HG03135 (cell line): ENCODE measurements at regions not wholly inside any gene's neighbourhood (a gene's known extent, or its start where the extent isn't known, plus 50 kb on each side); places are given as distances from the start of the nearest gene placed in this dataset.
A peak's percentile ranks its signal among the peaks of the same experiment; 100 is the strongest.
"Not testable (repeated sequence)": the region's sequence is repeated elsewhere in the genome, so short reads cannot be mapped to it uniquely, and the experiment has no call there.

Experiments used
- ATAC-seq: cut with Tn5 transposase; IDR thresholded peaks from one replicate; pipeline ENCODE4 v1.9.1; 2021; ENCODE audit warnings: mild to moderate bottlenecking, moderate library complexity; ENCODE audit not compliant: unreplicated experiment

- ATAC-seq, result no peak
Observed at GRCh38 chr6:96276305-96276704, 245.3 kb upstream of the UFL1 start.

GRCh38 chr6:96276856-96277255, 244.8 kb upstream of the UFL1 start:
- ATAC-seq, result no peak

- ATAC-seq, result no peak
Observed at GRCh38 chr6:96279084-96279483, 242.5 kb upstream of the UFL1 start.

GRCh38 chr6:96286503-96286902, 235.1 kb upstream of the UFL1 start:
- ATAC-seq, result no peak

GRCh38 chr6:96299525-96299924, 222.1 kb upstream of the UFL1 start:
- no peak for ATAC-seq

GRCh38 chr6:96301023-96301422, 220.6 kb upstream of the UFL1 start:
- no peak for ATAC-seq

- ATAC-seq, result no peak
Observed at GRCh38 chr6:96301781-96302180, 219.8 kb upstream of the UFL1 start.

- ATAC-seq, result no peak
Observed at GRCh38 chr6:96302991-96303390, 218.6 kb upstream of the UFL1 start.

- peak; percentile 90 for ATAC-seq
Observed at GRCh38 chr6:96304997-96305396, 216.6 kb upstream of the UFL1 start.

GRCh38 chr6:96330884-96331283, 190.7 kb upstream of the UFL1 start:
- ATAC-seq, result no peak

- ATAC-seq, result no peak
Observed at GRCh38 chr6:96340164-96340563, 181.4 kb upstream of the UFL1 start.

GRCh38 chr6:96345501-96345900, 176.1 kb upstream of the UFL1 start:
- no peak for ATAC-seq

GRCh38 chr6:96381246-96381645, 140.4 kb upstream of the UFL1 start:
- ATAC-seq, result no peak

GRCh38 chr6:96391776-96392360, 129.7 kb upstream of the UFL1 start:
- no peak for ATAC-seq

GRCh38 chr6:96394727-96395126, 126.9 kb upstream of the UFL1 start:
- no peak for ATAC-seq

- no peak for ATAC-seq
Observed at GRCh38 chr6:96410467-96410866, 111.1 kb upstream of the UFL1 start.

- no peak for ATAC-seq
Observed at GRCh38 chr6:96420294-96420693, 101.3 kb upstream of the UFL1 start.

- no peak for ATAC-seq
Observed at GRCh38 chr6:96433950-96434349, 87.7 kb upstream of the UFL1 start.

- ATAC-seq, result no peak
Observed at GRCh38 chr6:96436398-96436797, 85.2 kb upstream of the UFL1 start.

- ATAC-seq, result not testable (repeated sequence)
Observed at GRCh38 chr6:96437228-96437627, 84.4 kb upstream of the UFL1 start.

GRCh38 chr6:96450082-96450769, 71.4 kb upstream of the UFL1 start:
- ATAC-seq, result no peak

- no peak for ATAC-seq
Observed at GRCh38 chr6:96450770-96451130, 70.9 kb upstream of the UFL1 start.

GRCh38 chr6:96458771-96459170, 62.8 kb upstream of the UFL1 start:
- no peak for ATAC-seq
